LHCN-M2 (cell line): ENCODE measurements at regions not wholly inside any gene's neighbourhood (a gene's known extent, or its start where the extent isn't known, plus 50 kb on each side); places are given as distances from the start of the nearest gene placed in this dataset.
A peak's percentile ranks its signal among the peaks of the same experiment; 100 is the strongest.

Source experiments
- DNase-seq: peaks from one replicate; pipeline ENCODE4 v3.0.0-alpha.2; 2012; ENCODE audit warnings: low read depth

GRCh38 chr3:71865727-71866126 lies 80.8 kb upstream of the PROK2 start:
- DNase-seq = no peak

GRCh38 chr3:71863563-71864190 lies 78.7 kb upstream of the PROK2 start:
- no peak for DNase-seq

GRCh38 chr3:71862371-71863140 lies 77.6 kb upstream of the PROK2 start:
- DNase-seq = no peak

GRCh38 chr3:71859123-71859519 lies 74.2 kb upstream of the PROK2 start:
- peak; percentile 32 for DNase-seq

- no peak for DNase-seq
These were observed 73.7 kb upstream of the PROK2 start for GRCh38 chr3:71858503-71859122.

- no peak for DNase-seq
These were observed 73.0 kb upstream of the PROK2 start for GRCh38 chr3:71857956-71858355.

GRCh38 chr3:71854706-71855105 lies 69.8 kb upstream of the PROK2 start:
- DNase-seq = no peak

GRCh38 chr3:71854096-71854495 lies 69.1 kb upstream of the PROK2 start:
- DNase-seq = no peak

GRCh38 chr3:71851878-71852277 lies 66.9 kb upstream of the PROK2 start:
- DNase-seq = no peak

- no peak for DNase-seq
These were observed 65.7 kb upstream of the PROK2 start for GRCh38 chr3:71850654-71851053.

- DNase-seq = no peak
These were observed 64.7 kb upstream of the PROK2 start for GRCh38 chr3:71849681-71850080.

- DNase-seq = peak; percentile 5
These were observed 62.8 kb upstream of the PROK2 start for GRCh38 chr3:71847794-71848193.

GRCh38 chr3:71846185-71846584 lies 61.2 kb upstream of the PROK2 start:
- DNase-seq = peak; percentile 3

GRCh38 chr3:71843071-71843470 lies 58.1 kb upstream of the PROK2 start:
- DNase-seq = no peak

- DNase-seq = no peak
These were observed 53.5 kb upstream of the PROK2 start for GRCh38 chr3:71838406-71838805.
